PC-9 (cell line): ENCODE measurements at regions not wholly inside any gene's neighbourhood (a gene's known extent, or its start where the extent isn't known, plus 50 kb on each side); places are given as distances from the start of the nearest gene placed in this dataset.

Experiments used
- EZH2 ChIP-seq: fragments of 200-600 bp; sonication (generic); IDR thresholded peaks from 2 replicates; pipeline ENCODE4 v1.8.0; 2017; ENCODE audit warnings: antibody characterized with exemption, low read depth
- TF ChIP-seq, protein P1 (sequence below): fragments of 200-600 bp; sonication (generic); conservative IDR thresholded peaks from 2 replicates; pipeline ENCODE4 v1.6.1; 2017; ENCODE audit warnings: mixed run types, antibody characterized with exemption, mild to moderate bottlenecking, moderate library complexity

DNA sequence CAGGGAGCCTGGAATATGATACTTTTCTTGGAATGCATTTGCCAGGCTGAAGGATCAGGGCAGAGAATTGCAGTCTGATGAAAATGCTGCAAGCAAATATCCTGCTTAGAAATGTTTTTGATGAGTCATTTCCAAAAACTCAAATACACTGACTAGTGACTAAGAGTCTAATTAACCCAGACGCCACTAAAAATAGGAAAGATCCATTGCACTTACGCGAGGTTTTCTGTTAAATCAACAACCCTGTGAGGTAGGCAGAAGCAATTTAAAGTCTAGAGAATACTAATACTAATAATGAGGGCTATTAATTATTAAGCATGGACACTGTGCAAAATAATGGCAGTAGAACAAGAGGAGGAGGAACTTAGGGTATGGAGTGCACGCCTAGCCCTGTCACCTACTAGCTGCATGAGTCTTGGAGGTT, 130.1 kb upstream of the DOK5 start:
- no peak for TF ChIP-seq EZH2
- TF ChIP-seq, protein P1, sequence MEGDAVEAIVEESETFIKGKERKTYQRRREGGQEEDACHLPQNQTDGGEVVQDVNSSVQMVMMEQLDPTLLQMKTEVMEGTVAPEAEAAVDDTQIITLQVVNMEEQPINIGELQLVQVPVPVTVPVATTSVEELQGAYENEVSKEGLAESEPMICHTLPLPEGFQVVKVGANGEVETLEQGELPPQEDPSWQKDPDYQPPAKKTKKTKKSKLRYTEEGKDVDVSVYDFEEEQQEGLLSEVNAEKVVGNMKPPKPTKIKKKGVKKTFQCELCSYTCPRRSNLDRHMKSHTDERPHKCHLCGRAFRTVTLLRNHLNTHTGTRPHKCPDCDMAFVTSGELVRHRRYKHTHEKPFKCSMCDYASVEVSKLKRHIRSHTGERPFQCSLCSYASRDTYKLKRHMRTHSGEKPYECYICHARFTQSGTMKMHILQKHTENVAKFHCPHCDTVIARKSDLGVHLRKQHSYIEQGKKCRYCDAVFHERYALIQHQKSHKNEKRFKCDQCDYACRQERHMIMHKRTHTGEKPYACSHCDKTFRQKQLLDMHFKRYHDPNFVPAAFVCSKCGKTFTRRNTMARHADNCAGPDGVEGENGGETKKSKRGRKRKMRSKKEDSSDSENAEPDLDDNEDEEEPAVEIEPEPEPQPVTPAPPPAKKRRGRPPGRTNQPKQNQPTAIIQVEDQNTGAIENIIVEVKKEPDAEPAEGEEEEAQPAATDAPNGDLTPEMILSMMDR, result no peak
